H1 (cell line): ENCODE measurements at regions not wholly inside any gene's neighbourhood (a gene's known extent, or its start where the extent isn't known, plus 50 kb on each side); places are given as distances from the start of the nearest gene placed in this dataset.

Experiments
- CTCF ChIA-PET: fragments of 300-600 bp; sonication (Branson Sonifier 250); formaldehyde crosslinking; loops from one replicate; lab custom pipeline; 2021; ENCODE audit not compliant: partially characterized antibody; lab: Charles Lee
- POLR2A ChIA-PET: fragments of 300-600 bp; sonication (Branson Sonifier 250); formaldehyde crosslinking; loops from one replicate; lab custom pipeline; 2021; ENCODE audit warnings: inconsistent platforms; ENCODE audit not compliant: partially characterized antibody; lab: Charles Lee
- DNase-seq, 2 experiments: peaks; one replicate each; pipeline versions ENCODE4 v3.0.0 to v3.0.0-alpha.2; 2010 to 2022; ENCODE audit warnings: low spot score in 2 of 2, low read depth in 1 of 2, mixed read lengths in 1 of 2
- FAIRE-seq: peaks from 2 replicates; lab custom pipeline; 2011; peaks lifted over from hg19 to GRCh38; lab: Jason Lieb, UNC
- H2AFZ ChIP-seq: 2 replicates; pipeline ENCODE4 v1.8.1; 2012; ENCODE audit warnings: low read length, inconsistent platforms
- H2AK5ac ChIP-seq: 2 replicates; pipeline ENCODE4 v1.6.1; 2013; ENCODE audit warnings: low read depth, low read length
- H2BK120ac ChIP-seq: replicated peaks from 2 replicates; pipeline ENCODE3; 2013; ENCODE audit warnings: low read depth, low read length, inconsistent platforms
- H2BK12ac ChIP-seq: 2 replicates; pipeline ENCODE4 v1.6.1; 2013; ENCODE audit warnings: low read depth, low read length
- H2BK15ac ChIP-seq: 2 replicates; pipeline ENCODE4 v1.6.1; 2013; ENCODE audit warnings: low read length
- H2BK20ac ChIP-seq: 2 replicates; pipeline ENCODE4 v1.6.1; 2013; ENCODE audit warnings: low read length
- H2BK5ac ChIP-seq: 2 replicates; pipeline ENCODE4 v1.6.1; 2013; ENCODE audit warnings: low read depth, low read length
- H3K14ac ChIP-seq: 2 replicates; pipeline ENCODE4 v1.6.1; 2013; ENCODE audit warnings: inconsistent platforms; ENCODE audit not compliant: insufficient read length
- H3K18ac ChIP-seq: 2 replicates; pipeline ENCODE4 v1.6.1; 2013; ENCODE audit warnings: low read length; ENCODE audit errors: extremely low read depth
- H3K23ac ChIP-seq: 2 replicates; pipeline ENCODE4 v1.6.1; 2013; ENCODE audit warnings: inconsistent platforms; ENCODE audit not compliant: insufficient read length
- H3K23me2 ChIP-seq: 2 replicates; pipeline ENCODE4 v1.6.1; 2013; ENCODE audit warnings: low read depth, low read length
- H3K27ac ChIP-seq: 2 replicates; pipeline ENCODE4 v1.6.1; 2011; ENCODE audit warnings: low read depth, low read length, inconsistent platforms
- H3K27me3 ChIP-seq, 4 experiments: replicated peaks in 1 of 4; 1 replicate in 1 of 4; 2 replicates in 3 of 4; pipeline versions ENCODE4 v1.6.1 to v1.8.1; 2011 to 2013; ENCODE audit warnings: low read length in 3 of 4, mild to moderate bottlenecking in 3 of 4, inconsistent platforms in 2 of 4, mixed read lengths in 2 of 4, moderate library complexity in 1 of 4; ENCODE audit not compliant: control insufficient read depth in 3 of 4, insufficient read depth in 3 of 4; ENCODE audit errors: extremely low read depth in 1 of 4
- H3K36me3 ChIP-seq, 4 experiments: 2 replicates each; pipeline versions ENCODE4 v1.6.1 to v1.8.1; 2011 to 2013; ENCODE audit warnings: mild to moderate bottlenecking in 4 of 4, low read length in 3 of 4, moderate library complexity in 2 of 4, control low read depth in 1 of 4, inconsistent platforms in 1 of 4; ENCODE audit not compliant: insufficient read depth in 4 of 4, control insufficient read depth in 2 of 4
- H3K4ac ChIP-seq: replicated peaks from 2 replicates; pipeline ENCODE3; 2013; ENCODE audit warnings: low read length, low read depth, mixed read lengths, inconsistent platforms; ENCODE audit not compliant: insufficient read length
- H3K4me1 ChIP-seq, 4 experiments: replicated peaks in 1 of 4; 1 replicate in 1 of 4; 2 replicates in 3 of 4; pipeline versions ENCODE4 v1.6.1 to v1.8.1; 2011 to 2013; ENCODE audit warnings: low read length in 3 of 4, inconsistent platforms in 2 of 4, mixed read lengths in 1 of 4; ENCODE audit not compliant: insufficient read depth in 4 of 4, control insufficient read depth in 3 of 4
- H3K4me2 ChIP-seq, 2 experiments: 2 replicates each; pipeline versions ENCODE4 v1.6.1 to v1.8.1; 2011 to 2013; ENCODE audit warnings: low read depth in 2 of 2, low read length in 2 of 2, control low read depth in 1 of 2, inconsistent platforms in 1 of 2, mild to moderate bottlenecking in 1 of 2; ENCODE audit not compliant: insufficient read depth in 1 of 2
- H3K4me3 ChIP-seq, 4 experiments: fragments of 200-600, 300-600 bp in 1 of 4; sonication (generic), shearing (Covaris generic), sonication (Bioruptor Twin) in 1 of 4; 2 replicates each; pipeline versions ENCODE4 v1.5.1 to v1.8.1; 2011 to 2016; ENCODE audit warnings: low read length in 4 of 4, low read depth in 3 of 4, control low read depth in 2 of 4, inconsistent platforms in 2 of 4, mild to moderate bottlenecking in 2 of 4, mixed read lengths in 1 of 4, moderate library complexity in 1 of 4; ENCODE audit not compliant: insufficient read depth in 2 of 4; ENCODE audit errors: extremely low read depth in 1 of 4
- H3K56ac ChIP-seq: replicated peaks from 2 replicates; pipeline ENCODE3; 2013; ENCODE audit warnings: low read depth, mild to moderate bottlenecking, mixed read lengths, low read length, inconsistent platforms; ENCODE audit not compliant: insufficient read length
- H3K79me1 ChIP-seq: 2 replicates; pipeline ENCODE4 v1.6.1; 2013; ENCODE audit warnings: low read depth, low read length, control low read depth
- H3K79me2 ChIP-seq, 2 experiments: 2 replicates each; pipeline versions ENCODE4 v1.6.1 to v1.8.1; 2012 to 2013; ENCODE audit warnings: low read length in 2 of 2, mild to moderate bottlenecking in 2 of 2, inconsistent platforms in 1 of 2; ENCODE audit not compliant: insufficient read depth in 2 of 2, control insufficient read depth in 1 of 2
- H3K9ac ChIP-seq, 4 experiments: replicated peaks in 1 of 4; 1 replicate in 1 of 4; 2 replicates in 3 of 4; pipeline versions ENCODE4 v1.6.1 to v1.8.1; 2011 to 2013; ENCODE audit warnings: low read depth in 3 of 4, low read length in 3 of 4, control low read depth in 2 of 4, mild to moderate bottlenecking in 2 of 4, moderate library complexity in 2 of 4, inconsistent platforms in 1 of 4; ENCODE audit errors: extremely low read depth in 1 of 4
- H3K9me3 ChIP-seq, 2 experiments: 2 replicates each; pipeline versions ENCODE4 v1.6.1 to v1.8.1; 2012 to 2013; ENCODE audit warnings: mild to moderate bottlenecking in 2 of 2, moderate library complexity in 2 of 2, control low read depth in 1 of 2, inconsistent platforms in 1 of 2, low read depth in 1 of 2, low read length in 1 of 2, mixed read lengths in 1 of 2; ENCODE audit not compliant: insufficient read depth in 2 of 2
- H4K20me1 ChIP-seq, 2 experiments: replicated peaks in 1 of 2; 2 replicates each; pipeline versions ENCODE3 to v1.8.1; 2011 to 2013; ENCODE audit warnings: inconsistent platforms in 2 of 2, low read length in 2 of 2, mild to moderate bottlenecking in 1 of 2; ENCODE audit not compliant: insufficient read depth in 2 of 2, control insufficient read depth in 1 of 2
- H4K5ac ChIP-seq: 2 replicates; pipeline ENCODE4 v1.6.1; 2013; ENCODE audit warnings: low read length, low read depth, mixed read lengths, inconsistent platforms; ENCODE audit not compliant: insufficient read length
- H4K8ac ChIP-seq: 2 replicates; pipeline ENCODE4 v1.8.0; 2013; ENCODE audit warnings: mild to moderate bottlenecking, moderate library complexity, low read length, inconsistent platforms; ENCODE audit not compliant: insufficient read depth; ENCODE audit errors: extremely low read depth
- H4K91ac ChIP-seq: replicated peaks from 2 replicates; pipeline ENCODE3; 2013; ENCODE audit warnings: low read length, mixed read lengths, inconsistent platforms; ENCODE audit not compliant: insufficient read length
- BCL11A ChIP-seq, 2 experiments: IDR thresholded peaks; one replicate each; pipeline ENCODE4 v1.6.1; 2011; ENCODE audit warnings: low read depth in 2 of 2, low read length in 2 of 2, mild to moderate bottlenecking in 2 of 2
- BRCA1 ChIP-seq: IDR thresholded peaks from 2 replicates; pipeline ENCODE4 v1.6.1; 2012; ENCODE audit warnings: low read depth, low read length, improper control_type of control experiment
- CEBPB ChIP-seq: IDR thresholded peaks from 2 replicates; pipeline ENCODE4 v1.6.1; 2012; ENCODE audit warnings: low read depth, low read length
- MAFK ChIP-seq: IDR thresholded peaks from 2 replicates; pipeline ENCODE4 v1.6.1; 2012; ENCODE audit warnings: low read depth, mild to moderate bottlenecking, improper control_type of control experiment, low read length
- POLR2AphosphoS5 ChIP-seq: IDR thresholded peaks from 2 replicates; pipeline ENCODE4 v1.6.1; 2011; ENCODE audit warnings: low read depth, low read length
- RAD21 ChIP-seq, 2 experiments: IDR thresholded peaks in 1 of 2; conservative IDR thresholded peaks in 1 of 2; 2 replicates each; pipeline ENCODE4 v1.6.1; 2011; ENCODE audit warnings: low read depth in 2 of 2, low read length in 2 of 2, improper control_type of control experiment in 1 of 2, inconsistent platforms in 1 of 2, mild to moderate bottlenecking in 1 of 2, moderate library complexity in 1 of 2
- RNF2 ChIP-seq: fragments of 200-900, 300-1000 bp; sonication (generic); IDR thresholded peaks from 2 replicates; pipeline ENCODE4 v1.7.1; 2016; ENCODE audit warnings: borderline replicate concordance, low read depth, mild to moderate bottlenecking, antibody characterized with exemption, low read length; ENCODE audit not compliant: poor library complexity, severe bottlenecking; ENCODE audit errors: missing control alignments
- SP4 ChIP-seq: IDR thresholded peaks from 2 replicates; pipeline ENCODE4 v1.6.1; 2012; ENCODE audit warnings: low read length, inconsistent platforms
- SRF ChIP-seq: IDR thresholded peaks from 2 replicates; pipeline ENCODE4 v1.6.1; 2011; ENCODE audit warnings: mild to moderate bottlenecking, low read depth, low read length, moderate library complexity
- TAF1 ChIP-seq: IDR thresholded peaks from 2 replicates; pipeline ENCODE4 v1.6.1; 2011; ENCODE audit warnings: mild to moderate bottlenecking, low read depth, low read length
- TAF7 ChIP-seq: optimal IDR thresholded peaks from 2 replicates; pipeline ENCODE3; 2011; ENCODE audit warnings: low read depth, mild to moderate bottlenecking, inconsistent platforms, low read length, moderate library complexity, borderline replicate concordance

DNA sequence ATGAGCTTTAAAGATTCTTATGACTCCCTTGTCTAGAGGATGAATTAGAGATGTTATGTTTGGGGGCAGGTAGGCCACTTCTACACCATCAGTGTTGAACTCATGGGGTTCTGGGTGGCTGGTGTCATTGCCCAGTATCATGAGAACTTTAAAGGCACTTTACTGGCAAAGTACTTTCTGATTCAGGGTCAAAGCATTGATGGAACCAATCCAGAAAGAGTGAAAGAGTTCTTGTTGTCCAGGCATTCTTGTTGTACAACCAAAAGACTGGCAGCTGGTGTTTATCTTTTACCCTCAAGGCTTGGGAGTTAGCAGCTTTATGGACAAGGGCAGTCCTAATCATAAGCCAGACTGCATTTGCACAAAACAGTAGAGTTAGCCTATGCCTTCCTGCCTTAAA is 673.0 kb downstream of the USP25 start:
- H3K27me3 ChIP-seq = no peaks in the 10 kb centered on the region
- no peaks in the 10 kb centered on the region for H3K36me3 ChIP-seq
- H4K5ac ChIP-seq = no peak overlapping the region
- no peak overlapping the region for H2BK12ac ChIP-seq
- no peak overlapping the region for H3K4me3 ChIP-seq
- H3K18ac ChIP-seq = no peak overlapping the region
- H2BK20ac ChIP-seq = no peak overlapping the region
- TF ChIP-seq RNF2 (no peak), TAF7 (no peak), BRCA1 (no peak), SP4 (no peak), CEBPB (no peak), RAD21 (IDR thresholded peaks at IDR 0.05 in 1 of 2, conservative IDR thresholded peaks at IDR 0.05 in 1 of 2; ENCODE audit: low read depth in 2 of 2, low read length in 2 of 2) (no peak), SRF (no peak), BCL11A (IDR thresholded peaks at IDR 0.05; ENCODE audit: low read depth in 2 of 2, low read length in 2 of 2) (no peak), TAF1 (no peak), MAFK (no peak), POLR2AphosphoS5 (no peak)
- no peak overlapping the region for H3K4ac ChIP-seq
- no peaks in the 10 kb centered on the region for H4K20me1 ChIP-seq
- POLR2A ChIA-PET = no interaction called here
- no peak overlapping the region for H4K8ac ChIP-seq
- H2BK15ac ChIP-seq = no peak overlapping the region
- no peak for DNase-seq
- H4K91ac ChIP-seq = no peak overlapping the region
- no peak overlapping the region for H3K56ac ChIP-seq
- no peaks in the 10 kb centered on the region for H3K4me1 ChIP-seq
- H3K9ac ChIP-seq = no peak overlapping the region
- H3K14ac ChIP-seq = no peak overlapping the region
- CTCF ChIA-PET = interaction anchor here (0.7 to 1.0 kb wide), 2 partner anchors 24 to 125 kb away, joined by 3 read pairs; no protein-coding TSS in a partner anchor
- H3K23me2 ChIP-seq = no peaks in the 10 kb centered on the region
- H3K79me1 ChIP-seq = no peaks in the 10 kb centered on the region
- no peak overlapping the region for H3K4me2 ChIP-seq
- no peak overlapping the region for H3K27ac ChIP-seq
- no peak overlapping the region for H3K23ac ChIP-seq
- no peak overlapping the region for H2AFZ ChIP-seq
- no peak overlapping the region for H2BK5ac ChIP-seq
- no peak overlapping the region for H2BK120ac ChIP-seq
- no peaks in the 10 kb centered on the region for H3K79me2 ChIP-seq
- FAIRE-seq = no peak
- H3K9me3 ChIP-seq = no peaks in the 10 kb centered on the region
- no peak overlapping the region for H2AK5ac ChIP-seq
